ENCODE measurements at regions not wholly inside any gene's neighbourhood (a gene's known extent, or its start where the extent isn't known, plus 50 kb on each side); places are given as distances from the start of the nearest gene placed in this dataset.
"Not testable (repeated sequence)": the region's sequence is repeated elsewhere in the genome, so short reads cannot be mapped to it uniquely, and the experiment has no call there.

- not testable (repeated sequence) for TF ChIP-seq POLR2A, CTCF (IDR thresholded peaks at IDR 0.05)
Measured at GRCh38 chr17:26937750-26938322, 356.1 kb upstream of the WSB1 start.
